GM18520 (cell line): ENCODE measurements at regions not wholly inside any gene's neighbourhood (a gene's known extent, or its start where the extent isn't known, plus 50 kb on each side); places are given as distances from the start of the nearest gene placed in this dataset.
"Not testable (repeated sequence)": the region's sequence is repeated elsewhere in the genome, so short reads cannot be mapped to it uniquely, and the experiment has no call there.

Source experiments
- ATAC-seq: cut with Tn5 transposase; IDR thresholded peaks from one replicate; pipeline ENCODE4 v1.9.1; 2021; ENCODE audit not compliant: unreplicated experiment

DNA sequence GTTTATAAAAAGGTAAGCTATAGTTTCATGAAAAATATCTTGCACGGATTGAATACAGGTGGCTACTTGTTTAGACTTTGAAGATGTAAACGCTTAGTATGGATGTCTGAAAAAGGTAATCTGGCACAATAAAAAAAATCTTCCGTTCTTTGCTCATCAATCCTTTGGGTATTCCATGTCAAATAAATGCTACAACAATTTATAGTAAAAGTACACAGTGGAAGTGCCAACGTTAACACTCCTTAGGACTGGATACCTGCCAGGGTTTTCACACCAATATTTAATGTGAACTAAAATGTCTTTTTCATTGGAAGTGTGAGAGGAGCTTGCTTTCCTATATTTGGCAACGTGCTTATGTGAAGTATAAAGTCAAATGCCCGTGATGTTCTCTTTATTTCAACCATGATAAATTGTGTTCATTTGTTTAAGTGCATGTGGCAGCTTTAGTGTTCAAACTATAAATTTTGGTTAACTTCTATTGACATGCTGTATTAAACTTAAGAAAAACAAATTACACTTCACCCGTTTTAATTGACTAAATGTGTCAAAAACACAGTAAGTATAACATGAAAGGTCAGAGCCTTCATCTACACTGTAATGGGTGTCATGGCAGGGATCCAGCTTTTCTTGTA is 121.7 kb upstream of the HAND2 start:
- ATAC-seq, result no peak

DNA sequence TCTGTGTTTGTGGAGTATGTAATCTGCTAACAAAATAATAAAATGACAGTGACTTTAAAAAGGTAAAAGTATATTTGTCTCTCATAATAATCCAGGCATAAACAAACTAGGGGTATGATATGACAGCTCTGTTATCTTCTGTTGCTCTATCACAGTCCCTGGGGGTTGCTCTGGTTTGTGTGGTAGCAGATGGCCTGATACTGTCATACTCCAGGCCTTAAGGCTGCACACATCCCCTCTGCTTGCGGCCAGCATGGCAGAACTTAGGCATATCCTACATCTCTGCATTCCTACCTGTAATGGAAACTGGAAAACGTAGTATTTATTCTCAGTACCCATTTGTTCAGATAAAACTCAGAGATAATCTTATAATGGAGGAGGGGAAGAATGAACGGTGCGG is 117.9 kb upstream of the HAND2 start:
- no peak for ATAC-seq

DNA sequence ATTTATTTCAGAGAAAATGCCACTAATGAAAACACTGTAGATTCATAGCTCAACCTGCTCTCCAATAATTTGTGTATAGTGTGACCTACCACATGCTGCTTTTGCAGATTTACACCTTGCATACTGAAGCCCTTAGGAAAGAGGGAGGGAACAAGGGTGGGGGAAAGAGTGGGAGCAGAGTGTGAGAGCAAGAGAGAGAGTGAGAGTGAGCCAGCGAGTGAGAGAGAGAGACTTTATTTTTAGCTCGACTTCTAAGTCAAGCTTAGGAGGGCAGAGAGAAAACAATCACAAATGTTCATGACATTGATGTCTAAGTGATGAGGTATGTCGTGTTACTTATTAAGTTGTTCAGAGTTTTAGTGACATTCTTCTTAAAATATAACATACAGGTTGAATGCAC is 112.5 kb upstream of the HAND2 start:
- ATAC-seq, result no peak

DNA sequence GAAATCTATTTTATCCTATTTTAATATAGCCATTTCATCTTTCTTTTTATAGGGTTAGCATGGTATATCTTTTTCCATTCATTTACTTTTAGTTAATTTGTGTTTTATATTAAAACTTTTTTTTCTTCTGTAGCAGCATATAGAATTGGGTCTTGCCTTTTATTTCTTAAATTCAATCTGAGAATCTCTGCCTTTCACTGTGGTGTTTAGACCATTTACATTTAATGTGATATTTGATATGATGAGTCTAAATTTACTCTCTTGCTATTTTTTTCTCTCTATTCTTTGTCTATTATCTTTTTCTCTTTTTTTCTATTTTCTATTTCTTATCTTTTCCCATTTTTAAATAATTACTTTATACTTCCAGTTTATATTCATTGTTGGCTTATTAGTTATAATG is 105.4 kb upstream of the HAND2 start:
- ATAC-seq, result no peak

DNA sequence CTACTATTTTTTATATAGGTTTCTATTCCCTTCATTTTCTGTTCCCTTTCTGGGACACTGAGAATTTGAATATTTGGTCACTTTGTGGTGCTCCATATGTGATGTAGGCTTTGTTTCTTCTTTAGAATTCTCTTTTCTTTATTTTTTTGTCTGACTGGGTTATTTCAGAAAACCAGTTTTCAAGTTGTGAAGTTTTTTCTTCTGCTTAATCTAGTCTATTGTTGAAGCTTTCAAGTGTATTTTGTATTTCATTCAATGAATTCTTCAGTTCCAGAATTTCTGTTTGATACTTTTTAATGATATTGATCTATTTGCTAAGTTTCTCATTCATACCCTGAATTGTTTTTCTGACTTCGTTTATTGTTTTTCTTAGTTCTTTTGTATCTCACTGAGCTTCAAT is 96.2 kb upstream of the HAND2 start:
- ATAC-seq, result no peak

DNA sequence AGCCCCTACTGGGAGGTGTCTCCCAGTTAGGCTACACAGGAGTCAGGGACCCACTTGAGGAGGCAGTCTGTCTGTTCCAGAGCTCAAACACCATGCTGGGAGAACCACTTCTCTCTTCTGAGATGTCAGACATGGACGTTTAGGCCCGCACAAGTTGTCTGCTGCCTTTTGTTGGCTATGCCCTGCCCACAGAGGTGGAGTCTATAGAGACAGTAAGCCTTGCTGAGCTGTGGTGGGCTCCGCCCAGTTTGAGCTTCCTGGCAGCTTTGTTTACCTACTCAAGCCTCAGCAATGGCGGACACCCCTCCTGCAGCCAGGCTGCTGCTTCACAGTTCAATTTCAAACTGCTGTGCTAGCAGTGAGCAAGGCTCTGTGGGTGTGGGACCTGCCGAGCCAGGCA is 88.6 kb upstream of the HAND2 start:
- ATAC-seq, result not testable (repeated sequence)

DNA sequence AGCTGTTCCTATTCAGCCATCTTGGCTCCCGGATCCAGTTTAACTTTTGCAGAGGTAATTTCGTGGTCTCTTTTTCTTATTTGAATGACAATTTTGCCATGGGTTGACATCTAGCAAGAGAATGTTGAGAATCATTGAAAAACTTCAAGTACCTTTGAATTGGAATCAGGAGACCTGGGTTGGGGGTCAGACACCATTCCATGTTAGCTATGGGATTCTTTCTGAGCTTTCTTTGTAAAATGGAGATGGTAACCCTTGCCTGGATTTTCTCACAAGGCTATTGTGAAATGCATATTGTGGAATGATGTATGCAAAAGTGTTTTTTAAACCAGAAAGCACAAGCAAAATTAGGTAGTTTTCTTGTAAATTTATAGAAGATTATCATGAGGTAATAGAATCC is 79.1 kb upstream of the HAND2 start:
- ATAC-seq, result no peak

DNA sequence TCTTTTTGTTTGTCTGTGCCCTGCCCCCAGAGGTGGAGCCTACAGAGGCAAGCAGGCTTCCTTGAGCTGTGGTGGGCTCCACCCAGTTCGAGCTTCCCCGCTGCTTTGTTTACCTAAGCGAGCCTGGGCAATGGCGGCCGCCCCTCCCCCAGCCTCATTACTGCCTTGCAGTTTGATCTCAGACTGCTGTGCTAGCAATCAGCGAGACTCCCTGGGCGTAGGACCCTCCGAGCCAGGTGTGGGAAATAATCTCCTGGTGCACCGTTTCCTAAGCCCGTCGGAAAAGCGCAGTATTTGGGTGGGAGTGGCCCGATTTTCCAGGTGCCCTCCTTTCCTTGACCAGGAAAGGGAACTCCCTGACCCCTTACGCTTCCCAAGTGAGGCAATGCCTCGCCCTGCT is 78.6 kb upstream of the HAND2 start:
- not testable (repeated sequence) for ATAC-seq

DNA sequence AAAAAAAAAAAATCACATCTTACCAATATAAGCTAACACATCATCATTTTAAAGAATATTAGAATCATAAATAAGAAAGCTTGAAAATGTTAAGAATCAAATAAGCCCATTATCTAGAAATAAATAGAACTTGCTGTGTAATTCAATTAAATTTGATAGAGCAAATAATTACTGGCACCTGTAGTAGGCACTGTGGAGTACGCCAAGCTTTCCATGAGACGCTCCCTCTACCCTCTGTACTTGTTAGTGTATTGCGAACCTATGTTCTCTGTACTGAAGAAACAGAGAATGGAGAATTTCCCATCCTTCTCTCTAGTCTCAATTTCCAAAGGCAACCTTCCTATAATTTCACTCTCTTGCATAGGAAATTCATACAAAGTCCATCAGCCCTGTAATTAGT is 61.7 kb upstream of the HAND2 start:
- no peak for ATAC-seq

DNA sequence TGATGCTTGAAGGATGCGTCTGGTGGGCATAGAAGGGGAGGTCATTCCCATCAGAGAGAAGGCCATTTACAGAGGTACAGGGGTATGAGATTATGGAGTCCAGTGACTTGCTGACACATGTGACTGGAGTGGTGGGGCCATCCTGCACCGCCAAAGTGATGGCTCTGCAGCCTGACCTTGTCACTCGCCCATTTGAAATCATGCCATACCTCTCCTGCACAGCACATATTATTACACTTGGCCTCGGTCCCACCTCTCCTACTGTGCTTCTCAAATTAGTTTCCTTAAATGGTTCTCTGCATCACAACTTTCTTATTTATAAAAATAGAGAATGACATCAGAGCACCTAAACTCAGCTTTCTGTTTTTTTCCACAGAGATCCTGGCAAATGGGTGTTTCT is 60.7 kb upstream of the HAND2 start:
- ATAC-seq, result no peak

DNA sequence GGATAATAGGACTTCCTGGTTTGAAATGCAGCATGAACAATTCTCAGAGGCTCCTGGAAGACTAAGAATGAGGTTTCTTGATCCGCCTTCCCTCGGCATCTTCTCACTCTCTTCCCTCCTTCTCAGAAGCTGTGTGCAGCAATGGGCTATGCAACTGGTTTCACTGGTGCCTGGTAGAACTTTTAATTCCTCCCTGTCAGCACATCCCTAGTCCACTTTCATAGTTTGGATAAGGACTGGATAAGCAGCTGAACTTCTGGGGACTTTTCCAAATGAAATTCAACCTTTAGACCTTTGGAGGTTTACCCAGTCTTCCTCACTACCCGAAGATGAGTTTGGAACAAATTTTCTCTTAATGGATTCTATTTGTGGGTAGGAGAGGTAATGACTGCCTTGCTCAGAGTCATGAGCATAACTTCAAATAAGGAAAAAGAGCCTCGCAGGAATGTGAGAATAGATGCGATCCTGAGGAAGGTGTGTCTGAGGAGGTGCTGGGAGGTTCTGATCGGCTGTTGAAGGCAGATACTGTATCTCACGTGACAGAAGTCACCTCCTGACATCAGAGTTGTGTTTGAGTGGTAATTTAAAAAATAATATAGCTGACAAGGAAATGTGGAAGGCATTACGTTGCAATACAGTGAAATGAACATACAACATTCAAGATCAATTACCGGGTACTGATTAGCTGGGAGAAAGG is 56.0 kb upstream of the HAND2 start:
- no peak for ATAC-seq

DNA sequence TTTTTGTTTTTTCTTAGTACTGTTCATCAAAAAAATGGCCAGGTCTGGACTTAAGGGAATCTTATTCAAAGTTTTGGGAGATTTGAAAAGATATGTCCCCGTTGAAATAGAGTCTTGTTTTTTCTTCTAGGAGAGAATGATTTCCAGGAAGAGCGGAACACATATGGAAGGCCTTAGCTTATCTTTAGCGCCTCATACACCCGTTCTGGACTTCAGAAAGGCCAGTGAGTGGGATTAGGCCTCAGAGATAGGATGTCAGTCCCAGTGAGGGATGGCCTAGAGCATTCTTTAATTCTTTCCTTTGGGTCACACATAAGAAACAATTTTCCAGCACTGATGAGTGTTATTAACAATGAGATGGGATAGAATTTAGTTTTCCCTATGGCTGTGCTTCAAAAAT is 54.5 kb upstream of the HAND2 start:
- no peak for ATAC-seq
